Coronary artery (tissue), 2 donors: ENCODE measurements at regions not wholly inside any gene's neighbourhood (a gene's known extent, or its start where the extent isn't known, plus 50 kb on each side); places are given as distances from the start of the nearest gene placed in this dataset.
"Not testable (repeated sequence)": the region's sequence is repeated elsewhere in the genome, so short reads cannot be mapped to it uniquely, and the experiment has no call there.

ENCODE experiments used
- DNase-seq: peaks from one replicate; pipeline ENCODE4 v3.0.0-alpha.2; 2017; ENCODE audit warnings: low spot score
- H3K27ac ChIP-seq, 2 donors: fragments of 200-600 bp; sonication (generic); one replicate each; pipeline ENCODE4 v1.5.1; 2016 to 2019
- H3K4me3 ChIP-seq: fragments of 200-600 bp; sonication (generic); 2 replicates; pipeline ENCODE4 v1.5.1; 2016; ENCODE audit warnings: mild to moderate bottlenecking, moderate library complexity
- TF ChIP-seq, protein P1 (sequence below): fragments of 200-600 bp; sonication (generic); IDR thresholded peaks from one replicate; pipeline ENCODE4 v1.5.1; 2019; ENCODE audit warnings: antibody characterized with exemption

DNA sequence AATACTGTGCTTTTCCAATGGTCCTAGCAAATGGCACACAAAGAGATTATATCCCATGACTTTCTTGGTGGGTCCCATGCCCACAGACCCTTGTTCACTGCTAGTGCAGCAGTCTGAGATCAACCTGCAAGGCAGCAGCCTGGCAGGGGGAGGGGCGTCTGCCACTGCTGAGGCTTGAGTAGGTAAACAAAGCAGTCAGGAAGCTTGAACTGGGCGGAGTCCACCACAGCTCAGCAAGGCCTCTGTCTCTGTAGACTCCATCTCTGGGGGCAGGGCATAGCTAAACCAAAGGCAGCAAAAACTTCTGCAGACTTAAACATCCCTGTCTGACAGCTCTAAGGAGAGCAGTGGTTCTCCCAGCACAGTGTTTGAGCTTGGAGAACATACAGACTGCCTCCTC is 82.9 kb downstream of the ZNF737 start:
- DNase-seq = no peak
- no peak overlapping the region for H3K4me3 ChIP-seq
- H3K27ac ChIP-seq = no peak overlapping the region
- TF ChIP-seq, protein P1, sequence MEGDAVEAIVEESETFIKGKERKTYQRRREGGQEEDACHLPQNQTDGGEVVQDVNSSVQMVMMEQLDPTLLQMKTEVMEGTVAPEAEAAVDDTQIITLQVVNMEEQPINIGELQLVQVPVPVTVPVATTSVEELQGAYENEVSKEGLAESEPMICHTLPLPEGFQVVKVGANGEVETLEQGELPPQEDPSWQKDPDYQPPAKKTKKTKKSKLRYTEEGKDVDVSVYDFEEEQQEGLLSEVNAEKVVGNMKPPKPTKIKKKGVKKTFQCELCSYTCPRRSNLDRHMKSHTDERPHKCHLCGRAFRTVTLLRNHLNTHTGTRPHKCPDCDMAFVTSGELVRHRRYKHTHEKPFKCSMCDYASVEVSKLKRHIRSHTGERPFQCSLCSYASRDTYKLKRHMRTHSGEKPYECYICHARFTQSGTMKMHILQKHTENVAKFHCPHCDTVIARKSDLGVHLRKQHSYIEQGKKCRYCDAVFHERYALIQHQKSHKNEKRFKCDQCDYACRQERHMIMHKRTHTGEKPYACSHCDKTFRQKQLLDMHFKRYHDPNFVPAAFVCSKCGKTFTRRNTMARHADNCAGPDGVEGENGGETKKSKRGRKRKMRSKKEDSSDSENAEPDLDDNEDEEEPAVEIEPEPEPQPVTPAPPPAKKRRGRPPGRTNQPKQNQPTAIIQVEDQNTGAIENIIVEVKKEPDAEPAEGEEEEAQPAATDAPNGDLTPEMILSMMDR = no peak

DNA sequence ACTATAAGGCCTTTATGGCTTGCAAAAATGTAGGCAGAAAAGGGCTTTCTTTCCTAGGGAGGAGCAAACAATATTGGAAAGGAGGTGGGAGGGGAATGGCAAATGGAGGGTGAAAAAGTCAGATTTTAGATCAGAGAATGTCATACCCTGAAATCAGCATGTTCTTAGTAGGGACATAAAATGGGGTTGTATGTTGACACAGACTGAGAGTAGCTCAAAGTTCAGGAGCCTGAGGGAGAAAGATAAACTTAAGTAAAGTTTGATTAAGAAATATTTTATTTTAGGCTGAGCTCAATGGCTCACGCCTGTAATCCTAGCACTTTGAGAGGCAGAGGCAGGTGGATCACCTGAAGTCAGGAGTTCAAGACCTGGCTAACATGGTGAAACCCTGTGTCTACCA is 83.8 kb downstream of the ZNF737 start:
- H3K27ac ChIP-seq = no peak overlapping the region
- no peak overlapping the region for H3K4me3 ChIP-seq
- DNase-seq = no peak
- TF ChIP-seq, protein P1 = no peak

DNA sequence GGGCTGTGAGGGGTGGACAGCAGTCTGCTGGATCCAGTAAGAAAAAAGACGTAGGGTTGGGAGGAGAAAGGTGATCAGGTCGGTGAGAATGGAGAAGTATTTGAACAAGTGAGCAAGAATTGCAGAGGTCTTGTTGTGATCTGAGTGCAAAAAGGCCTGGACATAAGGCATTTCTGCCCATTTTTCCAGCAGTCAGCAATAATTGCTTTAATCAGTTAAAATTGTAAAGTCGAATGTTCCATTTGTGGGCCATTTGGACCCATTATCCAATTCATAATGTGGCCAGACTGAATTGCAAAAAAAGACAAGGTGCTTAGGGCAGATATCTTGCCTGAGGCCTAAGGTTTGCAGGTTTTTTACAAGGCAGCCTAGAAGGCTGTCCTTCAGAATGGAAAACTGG is 86.1 kb downstream of the ZNF737 start:
- no peak for DNase-seq
- Histone ChIP-seq H3K27ac (no peak overlapping the region), H3K4me3 (no peak overlapping the region)
- TF ChIP-seq, protein P1 = no peak

DNA sequence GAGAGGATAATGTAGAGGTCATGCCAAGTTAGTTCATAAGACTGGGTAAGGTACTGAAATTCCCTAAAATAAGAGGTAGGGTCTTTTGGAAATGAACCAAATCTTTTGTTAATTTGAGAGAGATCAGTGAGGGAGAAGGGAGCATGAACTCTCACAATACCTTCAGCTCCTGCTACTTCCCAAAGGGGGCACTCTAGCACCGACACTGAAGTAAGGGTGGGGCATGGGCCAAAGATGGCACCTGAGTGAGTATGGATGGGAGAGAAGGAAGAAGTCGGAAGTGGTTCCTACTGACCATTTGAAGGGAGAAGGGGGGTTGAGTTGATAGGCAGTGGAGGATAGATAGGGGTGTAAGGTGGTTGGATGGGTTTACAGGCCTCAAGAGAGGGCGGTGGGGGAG is 86.6 kb downstream of the ZNF737 start:
- H3K27ac ChIP-seq = no peak overlapping the region
- TF ChIP-seq, protein P1 = no peak

DNA sequence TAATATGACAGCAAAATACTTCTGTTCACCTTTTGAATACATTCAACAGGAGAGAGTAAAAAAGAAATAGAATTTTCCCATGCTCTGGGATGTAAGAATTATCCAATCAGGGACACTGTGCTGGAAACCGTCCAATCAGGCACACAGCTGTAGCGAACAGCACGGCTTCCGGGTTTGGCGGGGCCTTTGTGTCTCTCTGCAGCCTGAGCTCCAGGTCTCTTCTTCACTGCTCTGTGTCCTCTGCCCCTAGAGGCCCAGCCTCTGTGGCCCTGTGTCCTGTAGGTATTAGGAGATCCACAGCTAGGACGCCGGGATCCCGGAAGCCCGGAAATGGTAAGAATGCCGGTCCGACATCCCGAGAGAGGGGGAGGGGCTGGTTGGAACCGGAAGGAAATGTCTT is 92.7 kb downstream of the ZNF737 start:
- no peak for DNase-seq
- no peak overlapping the region for H3K27ac ChIP-seq
- TF ChIP-seq, protein P1 = no peak
- no peak overlapping the region for H3K4me3 ChIP-seq

More for the DNA sequence above, 86.6 kb downstream of the ZNF737 start:
- H3K4me3 ChIP-seq = no peak overlapping the region
- DNase-seq = no peak

DNA sequence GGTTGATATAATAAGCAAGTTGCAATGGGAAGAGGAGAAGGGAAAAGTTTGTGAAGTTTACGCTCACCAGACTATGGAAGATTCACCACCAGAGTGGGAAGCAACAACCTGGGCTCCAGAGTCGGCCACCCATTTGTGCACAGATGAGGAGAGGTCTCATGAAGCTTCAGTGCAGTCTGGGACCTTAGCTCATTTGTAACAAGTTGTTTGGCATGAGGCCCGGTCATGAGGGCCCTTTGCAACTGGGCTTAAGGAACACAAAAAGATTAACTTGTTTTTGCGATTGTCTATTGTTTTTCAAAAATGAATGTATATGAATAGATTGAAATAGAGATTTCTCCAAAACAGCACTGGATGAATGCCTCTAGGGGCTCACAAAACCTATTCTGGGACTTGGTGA is 94.2 kb downstream of the ZNF737 start:
- DNase-seq = no peak
- no peak overlapping the region for H3K4me3 ChIP-seq
- H3K27ac ChIP-seq = no peak overlapping the region
- TF ChIP-seq, protein P1 = no peak

DNA sequence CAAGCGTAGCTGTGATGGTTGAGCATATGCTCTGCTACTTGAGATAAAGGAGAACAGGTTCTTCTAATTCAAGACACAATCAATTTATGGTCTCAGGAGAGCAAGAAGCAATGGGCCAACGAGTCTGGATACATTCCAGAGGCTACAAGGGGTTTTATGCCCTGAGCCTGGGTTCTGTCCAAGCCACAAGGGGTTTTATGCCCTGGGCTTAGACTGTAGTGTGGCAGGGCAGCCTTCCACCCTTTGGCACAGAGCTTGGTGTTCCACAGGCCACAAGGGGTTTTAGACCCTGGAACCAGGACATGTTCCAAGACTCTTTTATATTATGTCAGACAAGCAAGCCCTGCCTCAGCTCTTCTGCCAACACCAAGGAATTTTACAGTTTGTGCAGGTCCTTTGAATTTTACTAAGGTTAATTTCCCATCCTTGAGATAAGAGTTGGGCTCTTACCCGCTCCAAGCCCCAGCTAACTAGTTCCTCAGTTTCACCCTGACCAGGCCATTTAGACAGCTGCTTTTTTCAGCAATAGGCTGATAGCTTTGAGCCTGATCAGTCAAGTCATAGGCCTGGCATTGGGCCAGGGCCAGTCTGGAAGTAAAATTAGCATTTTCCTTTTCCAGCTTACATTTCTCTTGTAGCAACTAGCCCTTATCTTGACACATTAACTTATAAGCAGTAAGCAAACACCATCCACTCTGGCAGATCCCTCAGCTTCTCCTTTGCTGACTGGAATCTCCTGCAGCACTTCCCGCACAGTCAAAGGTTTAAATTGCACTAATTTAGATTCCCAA is 95.0 kb downstream of the ZNF737 start:
- DNase-seq = no peak
- Histone ChIP-seq H3K4me3 (no peak overlapping the region), H3K27ac (no peak overlapping the region)
- TF ChIP-seq, protein P1 = no peak

DNA sequence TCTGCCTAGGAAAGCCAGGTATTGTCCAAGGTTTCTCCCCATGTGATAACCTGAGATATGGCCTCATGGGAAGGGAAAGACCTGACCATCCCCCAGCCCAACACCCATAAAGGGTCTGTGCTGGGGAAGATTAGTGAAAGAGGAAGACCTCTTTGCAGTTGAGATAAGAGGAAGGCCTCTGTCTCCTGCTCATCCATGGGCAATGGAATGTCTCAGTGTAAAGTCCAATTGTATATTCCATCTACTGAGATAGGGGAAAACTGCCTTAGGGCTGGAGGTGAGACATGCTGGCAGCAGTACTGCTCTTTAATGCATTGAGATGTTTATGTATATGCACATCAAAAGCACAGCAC is 99.0 kb downstream of the ZNF737 start:
- not testable (repeated sequence) for H3K4me3 ChIP-seq, DNase-seq, H3K27ac ChIP-seq

DNA sequence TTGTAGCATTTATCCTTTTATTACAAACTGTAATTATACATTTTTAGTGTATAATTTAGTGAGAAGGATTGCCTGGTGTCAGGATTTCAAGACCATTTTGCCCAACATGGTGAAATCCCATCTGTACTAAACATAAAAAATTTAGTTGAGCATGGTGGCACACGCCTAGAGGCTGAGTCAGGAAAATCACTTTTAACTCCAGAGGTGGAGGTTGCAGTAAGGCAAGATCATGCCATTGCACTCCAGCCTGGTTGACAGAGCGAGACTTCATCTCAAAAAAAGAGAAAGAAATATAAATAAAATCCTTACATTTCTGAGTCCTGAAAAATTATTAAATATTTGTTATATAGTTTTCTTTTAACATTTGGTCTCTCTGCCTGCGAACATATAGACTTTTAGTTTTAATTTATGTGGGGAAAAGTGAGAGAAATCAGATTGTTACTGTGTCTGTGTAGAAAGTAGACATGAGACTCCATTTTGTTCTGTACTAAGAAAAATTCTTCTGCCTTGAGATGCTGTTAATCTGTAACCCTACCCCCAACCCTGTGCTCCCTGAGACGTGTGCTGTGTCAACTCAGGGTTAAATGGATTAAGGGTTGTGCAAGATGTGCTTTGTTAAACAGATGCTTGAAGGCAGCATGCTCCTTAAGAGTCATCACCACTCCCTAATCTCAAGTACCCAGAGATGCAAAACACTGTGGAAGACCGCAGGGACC is 99.5 kb downstream of the ZNF737 start:
- not testable (repeated sequence) for DNase-seq, H3K27ac ChIP-seq, H3K4me3 ChIP-seq
